ENCODE measurements at regions not wholly inside any gene's neighbourhood (a gene's known extent, or its start where the extent isn't known, plus 50 kb on each side); places are given as distances from the start of the nearest gene placed in this dataset.

DNA sequence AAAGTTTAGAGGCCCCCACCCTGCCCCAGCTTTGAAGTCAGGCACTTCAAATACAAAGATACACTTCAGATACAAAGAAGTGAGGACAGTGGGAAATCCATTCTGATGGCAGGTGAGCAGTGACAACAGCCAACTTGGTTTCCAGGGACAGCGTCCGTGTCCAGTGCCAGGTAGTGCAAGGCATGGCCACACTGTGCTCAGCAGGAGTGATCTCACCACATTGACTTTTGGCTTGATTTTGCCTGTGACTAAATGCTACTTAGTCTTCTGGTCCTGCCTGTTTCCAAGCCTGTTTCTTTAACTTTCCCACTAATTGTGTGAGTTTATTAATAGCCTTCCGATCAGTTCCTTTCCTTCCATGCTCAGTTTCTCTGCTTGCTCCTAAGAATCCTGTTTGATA lies 72.6 kb upstream of the PALM2AKAP2 start (continued):
- TF ChIP-seq, protein P1, sequence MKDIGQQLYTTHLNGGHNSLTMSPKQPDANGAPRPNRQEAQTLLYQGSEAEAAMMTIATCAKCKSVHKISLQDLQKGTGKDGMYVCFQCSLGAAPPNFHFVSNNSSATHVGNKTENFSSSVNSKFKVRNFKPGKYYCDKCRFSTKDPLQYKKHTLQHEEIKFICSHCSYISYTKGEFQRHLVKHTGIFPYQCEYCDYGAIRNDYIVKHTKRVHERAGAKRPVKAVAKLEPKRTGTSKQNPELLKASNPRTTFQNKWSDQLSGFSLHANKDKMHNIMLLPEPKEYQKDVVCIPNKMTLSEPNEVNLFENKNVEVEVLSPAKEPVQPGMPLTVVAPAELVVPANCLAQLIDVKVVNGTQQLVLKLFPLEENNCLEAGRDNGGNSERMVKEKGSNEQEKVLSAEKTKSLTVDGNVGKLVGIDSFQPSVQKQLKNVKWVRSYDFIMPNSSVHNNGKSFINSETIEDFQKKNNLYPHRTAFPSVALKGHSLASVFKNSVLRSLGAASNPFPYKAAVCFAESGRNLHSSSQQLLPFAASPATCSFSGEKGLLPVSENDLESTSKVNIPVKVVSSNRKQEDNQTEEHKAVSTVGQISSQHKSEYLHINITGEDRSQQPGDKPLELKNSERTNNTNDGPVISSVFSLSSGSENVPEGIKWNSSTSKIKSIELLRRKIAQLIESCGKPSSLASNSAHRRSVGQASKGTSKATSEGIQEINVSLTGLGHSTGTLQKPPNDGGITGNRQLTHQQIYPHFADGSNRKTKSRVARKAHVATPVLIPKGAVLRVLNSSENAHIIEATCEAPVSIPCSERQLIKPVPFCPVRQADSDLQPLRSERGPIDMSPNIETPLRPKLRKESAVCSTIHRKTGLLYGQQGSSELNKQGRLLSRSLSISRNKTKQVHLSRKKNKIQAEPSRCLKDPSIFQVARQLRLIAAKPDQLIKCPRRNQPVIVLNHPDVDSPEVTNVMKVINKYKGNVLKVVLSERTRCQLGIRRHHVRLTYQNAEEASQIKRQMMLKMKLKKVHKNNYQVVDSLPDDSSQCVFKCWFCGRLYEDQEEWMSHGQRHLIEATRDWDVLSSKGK (CRISPR knock-in tag; IDR thresholded peaks at IDR 0.05) = no peak
- TF ChIP-seq PHF21A (IDR thresholded peaks at IDR 0.05; ENCODE audit: borderline replicate concordance, low read depth) (no peak), HDAC1 (IDR thresholded peaks at IDR 0.05) (no peak)

DNA sequence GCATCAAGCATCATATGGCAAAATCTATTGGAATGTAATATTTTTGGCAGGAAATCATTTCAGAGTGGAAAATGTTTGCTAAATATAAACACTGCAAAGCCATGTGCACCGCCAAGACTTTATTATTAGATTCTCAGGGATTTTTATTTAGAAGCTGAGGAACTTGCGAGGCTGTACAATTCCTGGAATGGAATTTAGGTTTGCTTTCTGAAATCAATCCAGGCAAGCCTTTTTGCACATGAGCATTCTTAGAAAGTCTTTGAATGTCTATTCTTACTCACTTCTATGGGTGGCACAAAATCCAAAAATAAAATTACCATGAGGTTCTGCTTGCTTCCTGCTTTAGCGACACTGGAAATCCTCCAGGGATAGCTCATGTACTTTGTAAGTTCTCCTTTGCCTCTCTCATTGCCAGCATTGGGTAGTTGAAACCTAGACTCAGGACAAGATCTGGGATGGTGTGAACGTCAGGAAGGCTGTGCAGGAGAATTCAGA lies 71.5 kb upstream of the PALM2AKAP2 start:
- no peak overlapping the region for H3K4me2 ChIP-seq (ENCODE audit: insufficient read depth, low read length)
- in situ Hi-C loops (cut with MboI) (no loop called here), intact Hi-C loops (cut with micrococcal nuclease) (no loop called here)
- H3K36me3 ChIP-seq (ENCODE audit: control insufficient read depth, insufficient read depth, low read length) = no peaks in the 10 kb centered on the region
- no peak overlapping the region for H3K27ac ChIP-seq (ENCODE audit: extremely low read depth, low read depth, low read length)
- DNase-seq (ENCODE audit: extremely low read depth in 1 of 4, low spot score in 3 of 4) (no peak), ATAC-seq (no peak), FAIRE-seq (no peak)
- no peak overlapping the region for H3K4me3 ChIP-seq
- H3K4me1 ChIP-seq (replicated peaks in 1 of 2; ENCODE audit: control insufficient read depth in 2 of 2, insufficient read depth in 2 of 2, low read length in 2 of 2) = no peaks in the 10 kb centered on the region
- 0% methylated on average over 4 of the region's 4 CpGs for WGBS (ENCODE audit: insufficient coverage, low coverage, missing lambda C conversion rate)
- no peaks in the 10 kb centered on the region for H4K20me1 ChIP-seq (replicated peaks; ENCODE audit: control insufficient read depth, insufficient read depth, low read length)
- no peaks in the 10 kb centered on the region for H3K9me1 ChIP-seq (ENCODE audit: control insufficient read depth, insufficient read depth, low read length)
- TF ChIP-seq TARDBP (IDR thresholded peaks at IDR 0.05) = no peak
- H2AFZ ChIP-seq (ENCODE audit: low read depth, low read length) = no peak overlapping the region
- CTCF ChIA-PET (ENCODE audit: low intra/inter-chr PET ratio) = no interaction called here
- no peaks in the 10 kb centered on the region for H3K9me3 ChIP-seq (replicated peaks; ENCODE audit: control insufficient read depth, insufficient read depth, low read depth, low read length)
- no TSS peak for BruUV-seq (replicated peaks)
- H3K27me3 ChIP-seq (ENCODE audit: control insufficient read depth in 2 of 2, insufficient read depth in 2 of 2, low read length in 2 of 2) = no peaks in the 10 kb centered on the region
- no peak overlapping the region for H3K9ac ChIP-seq (ENCODE audit: insufficient read depth in 1 of 2, low read depth in 2 of 2, low read length in 2 of 2)
- no peaks in the 10 kb centered on the region for H3K79me2 ChIP-seq (ENCODE audit: control insufficient read depth, insufficient read depth, low read length)
- POLR2A ChIA-PET = no interaction called here
